T-helper 1 cell (primary cell): ENCODE measurements at regions not wholly inside any gene's neighbourhood (a gene's known extent, or its start where the extent isn't known, plus 50 kb on each side); places are given as distances from the start of the nearest gene placed in this dataset.

ENCODE experiments used
- DNase-seq, 5 donors: peaks; one replicate each; pipeline ENCODE4 v3.0.0-alpha.2; 2012 to 2020

- DNase-seq = no peak
These were observed 66.8 kb upstream of the NEBL start for GRCh38 chr10:20963721-20964595.

- no peak for DNase-seq
These were observed 65.9 kb upstream of the NEBL start for GRCh38 chr10:20963056-20963455.

- DNase-seq = no peak
These were observed 65.1 kb upstream of the NEBL start for GRCh38 chr10:20962165-20962564.

GRCh38 chr10:20959242-20959641 lies 62.1 kb upstream of the NEBL start:
- DNase-seq = no peak

GRCh38 chr10:20958764-20959163 lies 61.7 kb upstream of the NEBL start:
- no peak for DNase-seq

- DNase-seq = no peak
These were observed 61.1 kb upstream of the NEBL start for GRCh38 chr10:20958225-20958624.

- DNase-seq = no peak
These were observed 60.6 kb upstream of the NEBL start for GRCh38 chr10:20957744-20958143.

- DNase-seq = no peak
These were observed 59.7 kb upstream of the NEBL start for GRCh38 chr10:20956843-20957242.

GRCh38 chr10:20955355-20955893 lies 58.3 kb upstream of the NEBL start:
- no peak for DNase-seq

GRCh38 chr10:20954519-20954918 lies 57.4 kb upstream of the NEBL start:
- DNase-seq = no peak

- no peak for DNase-seq
These were observed 56.0 kb upstream of the NEBL start for GRCh38 chr10:20953120-20953519.

- DNase-seq = no peak
These were observed 52.9 kb upstream of the NEBL start for GRCh38 chr10:20949967-20950366.

GRCh38 chr10:20948686-20949327 lies 51.7 kb upstream of the NEBL start:
- no peak for DNase-seq
